IMR-90 (cell line): ENCODE measurements at regions not wholly inside any gene's neighbourhood (a gene's known extent, or its start where the extent isn't known, plus 50 kb on each side); places are given as distances from the start of the nearest gene placed in this dataset.

Experiments
- BHLHE40 ChIP-seq: fragments of 150-350 bp; IDR thresholded peaks from 2 replicates; pipeline ENCODE4 v1.6.1; 2016; ENCODE audit warnings: mild to moderate bottlenecking, low read depth, low read length
- CTCF ChIP-seq: conservative IDR thresholded peaks from 2 replicates; pipeline ENCODE4 v1.5.1; 2012; ENCODE audit warnings: mild to moderate bottlenecking, low read depth, low read length, improper control_type of control experiment
- ELK1 ChIP-seq: fragments of 150-350 bp; IDR thresholded peaks from 2 replicates; pipeline ENCODE4 v1.6.1; 2016; ENCODE audit warnings: low read depth, mild to moderate bottlenecking, low read length, moderate library complexity, borderline replicate concordance
- MXI1 ChIP-seq: IDR thresholded peaks from 2 replicates; pipeline ENCODE4 v1.6.1; 2012; ENCODE audit warnings: low read depth, mild to moderate bottlenecking, low read length, moderate library complexity, borderline replicate concordance
- NFE2L2 ChIP-seq: fragments of 150-350 bp; IDR thresholded peaks from 2 replicates; pipeline ENCODE4 v1.6.1; 2016; ENCODE audit warnings: low read depth, mild to moderate bottlenecking, low read length
- POLR2A ChIP-seq: IDR thresholded peaks from 2 replicates; pipeline ENCODE4 v1.6.1; 2012; ENCODE audit warnings: mild to moderate bottlenecking, low read depth, low read length
- RAD21 ChIP-seq: IDR thresholded peaks from 2 replicates; pipeline ENCODE4 v1.6.1; 2012; ENCODE audit warnings: low read length, improper control_type of control experiment
- RCOR1 ChIP-seq: IDR thresholded peaks from 2 replicates; pipeline ENCODE4 v1.6.1; 2012; ENCODE audit warnings: mild to moderate bottlenecking, low read length, improper control_type of control experiment; ENCODE audit not compliant: insufficient replicate concordance
- RFX5 ChIP-seq: IDR thresholded peaks from 2 replicates; pipeline ENCODE4 v1.8.0; 2012; ENCODE audit warnings: low read depth, mild to moderate bottlenecking, low read length, moderate library complexity

- TF ChIP-seq ELK1 = no peak
- no peak for TF ChIP-seq RCOR1
- TF ChIP-seq CTCF = no peak
- no peak for TF ChIP-seq MXI1
- TF ChIP-seq RFX5 = no peak
- TF ChIP-seq NFE2L2 = no peak
- no peak for TF ChIP-seq RAD21
- TF ChIP-seq BHLHE40 = no peak
- no peak for TF ChIP-seq POLR2A
These were observed 275.6 kb upstream of the PAPPA start for GRCh38 chr9:115877852-115878438.
